ENCODE measurements at regions not wholly inside any gene's neighbourhood (a gene's known extent, or its start where the extent isn't known, plus 50 kb on each side); places are given as distances from the start of the nearest gene placed in this dataset.

GRCh38 chr13:72657379-72657778 lies 70.0 kb downstream of the MZT1 start:
- no peaks in the 10 kb centered on the region for H3K27me3 ChIP-seq (ENCODE audit: control insufficient read depth, insufficient read depth, low read length, poor library complexity, severe bottlenecking)
- no peak overlapping the region for H3K27ac ChIP-seq (ENCODE audit: insufficient read depth, low read depth, low read length, poor library complexity, severe bottlenecking)
- WGBS, 2 experiments: 94 to 97% methylated on average over 3 of the region's 3 CpGs
- no peaks in the 10 kb centered on the region for H3K36me3 ChIP-seq (ENCODE audit: control insufficient read depth, insufficient read depth, low read length)
- H3K9me3 ChIP-seq (ENCODE audit: control insufficient read depth, low read length): no peaks in the 10 kb centered on the region
- H3K4me3 ChIP-seq (ENCODE audit: insufficient read depth, low read depth, low read length): no peak overlapping the region
- no peaks in the 10 kb centered on the region for H3K4me1 ChIP-seq (ENCODE audit: control insufficient read depth, insufficient read depth, low read length)

- Histone ChIP-seq H3K36me3 (ENCODE audit: control insufficient read depth, insufficient read depth, low read length) (no peaks in the 10 kb centered on the region), H3K9me3 (ENCODE audit: control insufficient read depth, low read length) (no peaks in the 10 kb centered on the region), H3K4me1 (ENCODE audit: control insufficient read depth, insufficient read depth, low read length) (no peaks in the 10 kb centered on the region), H3K27ac (ENCODE audit: insufficient read depth, low read depth, low read length, poor library complexity, severe bottlenecking) (no peak overlapping the region), H3K4me3 (ENCODE audit: insufficient read depth, low read depth, low read length) (no peak overlapping the region), H3K27me3 (ENCODE audit: control insufficient read depth, insufficient read depth, low read length, poor library complexity, severe bottlenecking) (no peaks in the 10 kb centered on the region)
- 95 to 98% methylated on average over 1 to 2 of the region's 2 CpGs for WGBS, 2 experiments
Measured at GRCh38 chr13:72656357-72656756, 71.1 kb downstream of the MZT1 start.

- Histone ChIP-seq H3K27me3 (ENCODE audit: control insufficient read depth, insufficient read depth, low read length, poor library complexity, severe bottlenecking) (no peaks in the 10 kb centered on the region), H3K9me3 (ENCODE audit: control insufficient read depth, low read length) (no peaks in the 10 kb centered on the region), H3K4me1 (ENCODE audit: control insufficient read depth, insufficient read depth, low read length) (no peaks in the 10 kb centered on the region), H3K4me3 (ENCODE audit: insufficient read depth, low read depth, low read length) (no peak overlapping the region), H3K36me3 (ENCODE audit: control insufficient read depth, insufficient read depth, low read length) (no peaks in the 10 kb centered on the region), H3K27ac (ENCODE audit: insufficient read depth, low read depth, low read length, poor library complexity, severe bottlenecking) (no peak overlapping the region)
- 100% methylated on average over 1 of the region's 2 CpGs for WGBS, 2 experiments
Measured at GRCh38 chr13:72653506-72653905, 73.9 kb downstream of the MZT1 start.

GRCh38 chr13:72652681-72653080 lies 74.7 kb downstream of the MZT1 start:
- Histone ChIP-seq H3K27ac (ENCODE audit: insufficient read depth, low read depth, low read length, poor library complexity, severe bottlenecking) (no peak overlapping the region), H3K9me3 (ENCODE audit: control insufficient read depth, low read length) (no peaks in the 10 kb centered on the region), H3K36me3 (ENCODE audit: control insufficient read depth, insufficient read depth, low read length) (no peaks in the 10 kb centered on the region), H3K4me3 (ENCODE audit: insufficient read depth, low read depth, low read length) (no peak overlapping the region), H3K4me1 (ENCODE audit: control insufficient read depth, insufficient read depth, low read length) (no peaks in the 10 kb centered on the region), H3K27me3 (ENCODE audit: control insufficient read depth, insufficient read depth, low read length, poor library complexity, severe bottlenecking) (no peaks in the 10 kb centered on the region)
- 100% methylated on average over 1 of the region's 2 CpGs; no CpG with 5 or more reads in 1 of the 2 experiments for WGBS, 2 experiments

GRCh38 chr13:72651144-72651543 lies 76.3 kb downstream of the MZT1 start:
- H3K9me3 ChIP-seq (ENCODE audit: control insufficient read depth, low read length): no peaks in the 10 kb centered on the region

GRCh38 chr13:72650051-72650700 lies 77.3 kb downstream of the MZT1 start:
- H3K27me3 ChIP-seq (ENCODE audit: control insufficient read depth, insufficient read depth, low read length, poor library complexity, severe bottlenecking): no peaks in the 10 kb centered on the region
- no peaks in the 10 kb centered on the region for H3K36me3 ChIP-seq (ENCODE audit: control insufficient read depth, insufficient read depth, low read length)
- H3K4me1 ChIP-seq (ENCODE audit: control insufficient read depth, insufficient read depth, low read length): no peaks in the 10 kb centered on the region
- H3K4me3 ChIP-seq (ENCODE audit: insufficient read depth, low read depth, low read length): no peak overlapping the region
- H3K27ac ChIP-seq (ENCODE audit: insufficient read depth, low read depth, low read length, poor library complexity, severe bottlenecking): no peak overlapping the region
- WGBS, 2 experiments: 80 to 91% methylated on average over 1 to 4 of the region's 5 CpGs
- H3K9me3 ChIP-seq (ENCODE audit: control insufficient read depth, low read length): no peaks in the 10 kb centered on the region

More at GRCh38 chr13:72651144-72651543, 76.3 kb downstream of the MZT1 start:
- H3K27me3 ChIP-seq (ENCODE audit: control insufficient read depth, insufficient read depth, low read length, poor library complexity, severe bottlenecking): no peaks in the 10 kb centered on the region
- no peak overlapping the region for H3K4me3 ChIP-seq (ENCODE audit: insufficient read depth, low read depth, low read length)
- 68 to 77% methylated on average over 4 to 5 of the region's 5 CpGs for WGBS, 2 experiments
- H3K4me1 ChIP-seq (ENCODE audit: control insufficient read depth, insufficient read depth, low read length): no peaks in the 10 kb centered on the region
- H3K36me3 ChIP-seq (ENCODE audit: control insufficient read depth, insufficient read depth, low read length): no peaks in the 10 kb centered on the region
- no peak overlapping the region for H3K27ac ChIP-seq (ENCODE audit: insufficient read depth, low read depth, low read length, poor library complexity, severe bottlenecking)

GRCh38 chr13:72648513-72649065 lies 78.8 kb downstream of the MZT1 start:
- no peaks in the 10 kb centered on the region for H3K4me1 ChIP-seq (ENCODE audit: control insufficient read depth, insufficient read depth, low read length)
- H3K27ac ChIP-seq (ENCODE audit: insufficient read depth, low read depth, low read length, poor library complexity, severe bottlenecking): no peak overlapping the region
- H3K4me3 ChIP-seq (ENCODE audit: insufficient read depth, low read depth, low read length): no peak overlapping the region
- no peaks in the 10 kb centered on the region for H3K27me3 ChIP-seq (ENCODE audit: control insufficient read depth, insufficient read depth, low read length, poor library complexity, severe bottlenecking)
- no peaks in the 10 kb centered on the region for H3K36me3 ChIP-seq (ENCODE audit: control insufficient read depth, insufficient read depth, low read length)
- WGBS, 2 experiments: 52 to 62% methylated on average over 6 of the region's 8 CpGs
- no peaks in the 10 kb centered on the region for H3K9me3 ChIP-seq (ENCODE audit: control insufficient read depth, low read length)

- Histone ChIP-seq H3K9me3 (ENCODE audit: control insufficient read depth, low read length) (no peaks in the 10 kb centered on the region), H3K36me3 (ENCODE audit: control insufficient read depth, insufficient read depth, low read length) (no peaks in the 10 kb centered on the region), H3K27me3 (ENCODE audit: control insufficient read depth, insufficient read depth, low read length, poor library complexity, severe bottlenecking) (no peaks in the 10 kb centered on the region), H3K4me3 (ENCODE audit: insufficient read depth, low read depth, low read length) (no peak overlapping the region), H3K4me1 (ENCODE audit: control insufficient read depth, insufficient read depth, low read length) (no peaks in the 10 kb centered on the region), H3K27ac (ENCODE audit: insufficient read depth, low read depth, low read length, poor library complexity, severe bottlenecking) (no peak overlapping the region)
- 100% methylated on average over 1 of the region's 2 CpGs for WGBS, 2 experiments
Measured at GRCh38 chr13:72647422-72647821, 80.0 kb downstream of the MZT1 start.

- H3K27ac ChIP-seq (ENCODE audit: insufficient read depth, low read depth, low read length, poor library complexity, severe bottlenecking): no peak overlapping the region
- H3K9me3 ChIP-seq (ENCODE audit: control insufficient read depth, low read length): no peaks in the 10 kb centered on the region
- H3K27me3 ChIP-seq (ENCODE audit: control insufficient read depth, insufficient read depth, low read length, poor library complexity, severe bottlenecking): no peaks in the 10 kb centered on the region
- WGBS, 2 experiments: 77 to 85% methylated on average over 4 of the region's 4 CpGs
- H3K4me1 ChIP-seq (ENCODE audit: control insufficient read depth, insufficient read depth, low read length): no peaks in the 10 kb centered on the region
- H3K36me3 ChIP-seq (ENCODE audit: control insufficient read depth, insufficient read depth, low read length): no peaks in the 10 kb centered on the region
- no peak overlapping the region for H3K4me3 ChIP-seq (ENCODE audit: insufficient read depth, low read depth, low read length)
Measured at GRCh38 chr13:72645521-72645920, 81.9 kb downstream of the MZT1 start.

- Histone ChIP-seq H3K36me3 (ENCODE audit: control insufficient read depth, insufficient read depth, low read length) (no peaks in the 10 kb centered on the region), H3K27me3 (ENCODE audit: control insufficient read depth, insufficient read depth, low read length, poor library complexity, severe bottlenecking) (no peaks in the 10 kb centered on the region), H3K4me1 (ENCODE audit: control insufficient read depth, insufficient read depth, low read length) (no peaks in the 10 kb centered on the region), H3K4me3 (ENCODE audit: insufficient read depth, low read depth, low read length) (no peak overlapping the region), H3K9me3 (ENCODE audit: control insufficient read depth, low read length) (no peaks in the 10 kb centered on the region), H3K27ac (ENCODE audit: insufficient read depth, low read depth, low read length, poor library complexity, severe bottlenecking) (no peak overlapping the region)
- WGBS, 2 experiments: 92 to 100% methylated on average over 2 to 3 of the region's 3 CpGs
Measured at GRCh38 chr13:72643311-72643989, 84.0 kb downstream of the MZT1 start.
